GM21447 (cell line): ENCODE measurements at regions not wholly inside any gene's neighbourhood (a gene's known extent, or its start where the extent isn't known, plus 50 kb on each side); places are given as distances from the start of the nearest gene placed in this dataset.
"Not testable (repeated sequence)": the region's sequence is repeated elsewhere in the genome, so short reads cannot be mapped to it uniquely, and the experiment has no call there.

ENCODE experiments used
- ATAC-seq: cut with Tn5 transposase; IDR thresholded peaks from one replicate; pipeline ENCODE4 v1.9.1; 2021; ENCODE audit not compliant: unreplicated experiment

DNA sequence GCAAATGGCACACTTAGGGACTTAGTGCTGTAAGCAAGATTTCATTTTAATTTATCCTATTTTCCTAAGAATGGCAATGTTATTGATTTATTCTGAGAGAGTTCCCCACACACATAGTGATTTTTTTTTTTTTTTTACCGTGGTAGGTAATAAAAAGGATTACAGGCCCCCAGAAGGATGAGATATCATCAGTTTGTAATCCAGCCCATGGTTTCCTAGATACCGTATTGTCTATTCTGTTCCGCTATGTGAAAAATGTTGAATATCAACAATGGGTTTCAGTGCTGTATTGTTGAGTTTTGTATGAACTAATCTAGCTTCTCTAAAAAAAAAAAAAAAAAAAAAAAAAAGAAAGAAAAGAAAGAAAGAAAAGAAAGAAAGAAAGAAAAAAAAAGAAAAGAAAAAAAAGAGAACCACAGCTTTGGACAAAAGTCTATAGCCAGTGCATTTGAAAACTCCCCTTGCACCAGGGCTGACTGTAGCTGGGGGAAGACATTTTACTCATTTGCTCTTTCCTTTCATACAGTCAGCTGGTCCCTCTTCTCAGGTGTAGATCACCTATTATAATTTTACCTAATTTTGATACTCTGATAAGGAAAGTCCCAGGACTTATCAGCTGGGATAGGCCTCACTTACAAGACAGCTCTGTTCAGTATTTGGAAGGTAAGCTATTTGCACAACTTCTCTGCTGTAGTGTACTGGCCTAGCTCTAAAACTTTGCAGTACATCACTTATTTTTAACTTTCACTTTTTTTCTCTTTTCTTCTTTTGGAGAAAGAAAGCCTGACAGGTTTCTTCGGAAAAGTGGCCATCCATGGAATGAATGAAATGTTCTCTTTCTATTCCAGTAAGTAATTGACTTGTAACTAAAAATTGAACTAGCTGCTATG, 101.4 kb upstream of the SOX2 start:
- ATAC-seq = no peak

DNA sequence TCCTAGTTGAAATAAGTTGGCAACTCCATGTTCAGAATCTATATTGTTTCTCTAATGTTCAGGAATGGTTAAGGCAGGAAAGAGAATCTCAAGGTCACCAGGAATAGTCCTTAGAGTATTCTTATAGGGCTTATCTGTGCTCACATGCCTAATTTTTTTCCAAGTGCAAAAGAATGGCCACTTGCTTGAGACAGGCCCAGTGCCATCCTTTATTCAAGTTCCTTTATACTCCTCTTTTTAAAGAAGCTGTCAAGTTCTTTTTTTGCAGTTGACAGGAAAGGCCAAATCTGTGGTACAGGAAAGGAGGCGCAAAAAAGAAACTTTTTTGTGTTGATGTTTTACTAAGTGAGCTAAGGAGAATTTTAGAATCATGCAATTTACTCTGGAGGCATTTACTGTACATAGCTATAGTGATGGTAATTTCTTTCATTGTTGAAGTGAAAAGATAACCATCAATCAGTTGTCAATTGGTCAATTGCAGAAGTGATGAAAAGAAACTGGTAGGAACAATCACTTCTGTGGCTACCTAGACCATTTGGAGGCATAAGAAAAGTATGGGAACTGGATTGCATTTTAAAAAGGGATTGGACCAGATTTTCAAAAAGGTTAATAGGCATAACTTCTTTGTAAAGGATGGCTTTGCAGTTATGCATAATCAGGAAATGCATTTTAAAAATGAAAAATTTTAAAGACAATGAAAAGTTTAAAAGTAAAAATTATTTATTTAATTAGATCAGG, 102.5 kb upstream of the SOX2 start:
- ATAC-seq = no peak

DNA sequence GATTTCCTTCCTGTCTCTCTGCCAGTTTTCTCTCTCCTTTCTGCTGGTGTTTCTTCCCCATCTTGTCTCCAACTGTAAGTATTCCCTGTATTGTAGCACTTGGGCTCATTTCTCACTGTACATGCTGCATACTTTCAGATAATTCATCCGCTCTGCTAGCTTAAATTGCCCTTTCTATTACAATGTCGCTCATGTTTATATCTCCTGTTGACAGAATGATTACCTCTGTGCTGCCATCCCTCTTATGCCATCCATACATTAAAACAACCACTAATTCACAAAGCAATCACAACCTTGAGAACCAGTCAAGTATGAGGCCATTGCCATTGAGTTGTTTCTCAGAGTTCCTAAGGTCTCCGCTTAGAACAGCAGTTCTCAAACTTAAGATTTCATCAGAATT, 107.5 kb upstream of the SOX2 start:
- no peak for ATAC-seq

DNA sequence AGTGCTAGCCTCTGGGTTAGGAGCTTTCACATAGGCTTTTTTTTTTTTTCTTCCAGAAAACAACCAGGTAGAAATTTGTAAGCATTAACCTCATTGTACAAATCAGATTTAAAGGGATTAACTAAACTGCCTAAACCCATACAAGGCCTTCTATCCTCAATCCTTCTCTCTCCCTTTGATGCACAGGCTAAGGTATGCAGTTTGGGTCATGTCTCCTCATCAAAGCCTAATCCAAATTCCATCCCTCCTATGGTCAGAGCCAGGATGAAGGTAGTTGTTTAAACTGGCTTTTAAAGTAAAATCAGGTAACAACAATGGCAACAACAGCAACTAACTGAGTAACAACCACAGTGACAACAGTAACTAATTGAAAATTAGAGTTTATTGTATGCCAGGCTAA, 115.6 kb upstream of the SOX2 start:
- no peak for ATAC-seq

DNA sequence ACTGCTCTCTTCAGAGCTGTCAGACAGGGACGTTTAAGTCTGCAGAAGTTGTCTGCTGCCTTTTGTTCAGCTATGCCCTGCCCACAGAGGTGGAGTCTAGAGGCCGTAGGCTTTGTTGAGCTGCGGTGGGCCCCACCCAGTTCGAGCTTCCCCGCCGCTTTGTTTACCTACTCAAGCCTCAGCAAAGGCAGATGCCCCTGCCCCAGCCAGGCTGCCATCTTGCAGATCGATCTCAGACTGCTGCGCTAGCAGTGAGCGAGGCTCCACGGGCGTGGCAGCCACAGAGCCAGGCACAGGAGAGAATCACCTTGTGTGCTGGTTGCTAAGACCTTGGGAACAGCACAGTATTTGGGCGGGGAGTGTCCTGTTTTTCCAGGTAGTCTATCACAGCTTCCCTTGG, 120.8 kb upstream of the SOX2 start:
- ATAC-seq = not testable (repeated sequence)

DNA sequence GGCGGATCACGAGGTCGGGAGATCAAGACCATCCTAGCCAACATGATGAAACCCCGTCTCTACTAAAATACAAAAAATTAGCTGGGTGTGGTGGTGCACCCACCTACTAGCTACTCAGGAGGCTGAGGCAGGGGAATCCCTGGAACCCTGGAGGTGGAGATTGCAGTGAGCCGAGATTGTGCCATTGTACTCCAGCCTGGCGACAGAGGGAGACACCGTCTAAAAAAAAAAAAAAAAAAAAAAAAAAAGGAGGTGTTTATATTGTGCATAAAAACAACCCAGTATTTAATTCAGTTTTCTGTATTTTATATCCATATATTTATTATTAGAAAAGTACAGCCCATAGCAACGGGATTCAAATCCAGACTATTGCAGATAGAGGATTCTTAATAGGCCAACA, 129.1 kb upstream of the SOX2 start:
- ATAC-seq = no peak

DNA sequence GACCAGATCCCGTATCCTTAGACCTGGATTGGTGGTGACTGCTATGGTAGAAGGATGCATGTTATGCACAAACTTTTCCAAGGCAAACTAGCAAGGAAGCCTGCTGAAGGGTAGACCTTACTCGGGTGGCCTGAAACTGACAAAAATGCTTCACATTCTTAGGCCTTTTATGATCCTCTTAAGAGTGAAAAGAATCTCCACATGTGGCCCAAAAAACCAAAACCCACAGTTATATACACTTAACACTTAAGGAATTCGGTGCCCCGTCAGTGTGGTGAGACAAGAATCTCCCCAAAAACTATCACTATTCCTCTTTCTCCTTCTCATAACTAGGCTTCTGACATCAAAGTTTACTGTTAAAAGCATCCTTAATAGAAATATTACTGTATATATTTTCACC, 130.1 kb upstream of the SOX2 start:
- no peak for ATAC-seq

DNA sequence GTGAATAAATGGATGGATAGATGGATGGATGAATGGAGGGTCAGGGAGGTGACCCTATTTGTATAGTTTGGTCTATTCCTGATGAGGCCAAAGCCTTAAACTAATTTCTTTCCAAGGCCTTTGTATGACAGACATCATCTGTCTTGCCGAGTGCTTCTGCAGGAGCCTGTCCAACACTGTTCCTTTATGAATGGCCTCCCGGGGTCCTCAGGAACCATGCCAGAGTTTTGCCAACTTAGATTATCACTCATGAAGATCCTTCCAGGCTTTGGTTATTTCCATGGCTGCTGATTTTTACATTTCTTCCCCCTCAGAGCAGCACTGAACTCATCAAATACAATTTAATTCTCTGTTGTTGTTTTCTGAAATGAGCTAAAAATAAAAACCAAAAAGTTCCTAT, 133.0 kb upstream of the SOX2 start:
- ATAC-seq = no peak

DNA sequence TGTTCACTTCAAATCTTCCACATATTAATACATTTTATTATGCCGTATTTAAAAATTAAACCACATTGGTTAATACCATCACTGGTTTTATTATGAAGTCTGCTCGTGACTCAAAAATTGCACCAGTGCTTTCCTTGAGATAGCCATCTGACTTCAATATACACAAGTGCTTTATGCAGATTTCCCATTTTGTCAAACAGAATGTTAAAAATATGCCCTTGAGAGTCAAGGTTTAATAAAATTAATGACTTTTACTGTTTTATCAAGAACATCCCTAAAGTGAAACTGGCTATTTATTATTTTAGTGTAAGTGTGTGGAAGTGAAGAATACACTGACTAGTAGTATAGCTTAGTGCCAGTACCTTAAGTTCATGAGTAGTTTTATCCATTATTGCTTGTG, 139.3 kb upstream of the SOX2 start:
- ATAC-seq = no peak

DNA sequence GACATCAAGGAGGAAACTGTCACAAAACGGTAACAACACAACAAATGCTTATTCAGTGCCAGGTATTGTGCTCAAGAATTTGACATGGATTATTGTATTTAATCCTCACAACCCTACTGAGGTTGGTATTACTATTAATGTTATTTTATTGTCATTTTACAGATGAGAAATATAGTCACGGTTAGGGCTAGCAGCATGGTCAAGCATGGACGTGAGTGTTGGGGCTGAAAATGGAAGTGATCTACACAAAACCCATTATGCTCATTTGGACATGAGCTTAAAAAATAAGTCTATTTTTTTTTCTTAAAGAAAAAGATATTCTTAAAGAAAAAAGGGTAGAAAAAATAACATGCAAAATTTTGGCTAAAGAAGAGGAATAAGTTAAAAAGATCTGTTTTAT, 141.3 kb upstream of the SOX2 start:
- ATAC-seq = no peak

DNA sequence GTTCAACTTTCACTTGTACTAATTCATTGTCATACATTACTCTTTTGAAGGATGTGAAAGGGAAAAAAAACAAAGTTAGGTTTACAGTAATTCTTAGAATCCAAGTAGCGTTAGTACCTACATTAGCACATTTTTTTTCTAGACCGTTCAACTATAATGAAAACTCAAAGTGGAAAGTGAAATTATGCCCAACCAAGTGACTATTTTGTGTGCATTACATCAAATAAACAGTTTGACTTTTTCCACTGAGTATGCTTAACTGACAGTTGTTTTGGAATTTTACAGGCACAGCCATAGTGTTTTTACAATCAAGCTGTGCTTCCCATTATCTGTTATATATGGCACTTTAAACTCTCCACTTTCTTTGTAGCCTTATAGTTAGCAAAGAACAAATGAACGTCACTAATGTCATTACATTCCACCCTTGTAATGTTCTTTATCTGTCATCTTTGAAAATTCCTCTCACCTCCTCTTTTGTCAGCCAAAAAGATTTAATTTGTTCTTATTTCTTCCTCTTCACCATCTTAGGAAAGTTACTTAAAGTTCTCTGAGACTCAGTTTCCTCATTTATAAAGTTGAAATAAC, 142.3 kb upstream of the SOX2 start:
- ATAC-seq = no peak

DNA sequence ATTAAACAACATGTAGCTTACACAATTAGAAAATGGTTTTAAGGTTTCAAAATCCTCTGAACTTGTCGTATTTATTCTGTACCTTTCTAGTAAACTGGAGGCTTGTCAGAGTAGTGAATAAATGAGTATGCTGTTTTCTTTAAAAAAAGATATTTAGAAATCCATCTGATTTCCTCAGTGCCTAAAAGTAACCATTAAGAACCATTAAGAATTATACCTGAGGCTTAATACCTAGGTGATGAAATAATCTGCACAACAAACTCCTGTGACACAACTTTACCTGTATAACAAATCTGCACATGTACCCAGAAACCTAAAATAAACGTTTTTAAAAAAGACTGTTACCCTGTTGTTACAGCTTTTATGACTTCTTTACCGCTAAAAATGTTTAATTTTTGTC, 143.0 kb upstream of the SOX2 start:
- no peak for ATAC-seq

DNA sequence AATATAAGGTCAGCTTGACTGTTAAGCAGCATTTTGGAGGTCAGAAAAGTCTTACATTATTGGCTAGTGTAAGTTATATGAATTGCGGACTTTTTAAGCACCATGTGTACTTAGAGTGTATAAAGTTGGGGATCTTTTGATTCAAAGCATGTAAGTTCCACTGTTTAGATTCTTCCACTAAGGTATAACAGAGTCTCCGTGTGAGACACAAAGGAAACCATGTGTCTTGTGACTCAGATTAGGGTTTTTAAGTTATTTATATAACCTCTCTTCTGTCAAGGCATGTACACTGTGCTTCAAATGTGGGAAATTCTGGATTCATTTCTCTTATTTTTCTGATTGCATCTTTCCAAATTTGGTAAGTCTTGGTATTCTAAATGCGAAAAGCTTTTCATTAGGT, 143.5 kb upstream of the SOX2 start:
- ATAC-seq = no peak

DNA sequence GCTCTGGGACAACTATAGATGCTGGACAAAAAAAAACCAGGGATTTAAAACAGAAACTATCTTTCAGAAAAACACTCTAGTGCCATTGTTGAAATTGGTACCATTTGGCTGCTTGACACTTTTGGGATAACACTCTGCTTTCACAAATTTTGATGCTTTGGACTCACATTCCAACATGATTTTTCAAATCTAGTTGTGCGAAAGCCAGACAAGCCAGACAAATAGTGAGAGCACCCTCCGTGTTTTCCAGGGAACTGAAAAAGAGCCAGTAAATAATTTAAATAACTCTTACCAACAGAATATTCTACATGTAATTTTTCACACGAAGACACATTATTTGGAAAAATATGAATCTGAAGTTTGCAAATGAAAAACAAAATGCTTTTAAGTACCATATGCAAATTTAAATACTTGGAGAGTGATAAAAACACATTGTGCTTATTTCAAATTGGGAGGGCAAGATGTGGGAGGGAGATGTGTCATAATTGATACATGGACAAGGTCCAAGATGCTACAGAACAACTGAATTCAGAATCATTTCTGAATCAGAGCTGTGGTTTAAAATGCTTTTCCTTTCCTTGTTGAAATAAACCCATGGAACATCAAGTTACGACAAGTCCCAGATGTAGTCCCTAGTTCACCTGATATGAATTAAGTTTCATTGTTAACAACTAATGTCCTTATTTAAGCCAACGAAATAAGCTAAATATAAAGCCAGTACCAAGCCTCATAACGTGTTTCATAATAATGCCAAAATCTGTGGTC, 144.2 kb upstream of the SOX2 start:
- ATAC-seq = no peak

DNA sequence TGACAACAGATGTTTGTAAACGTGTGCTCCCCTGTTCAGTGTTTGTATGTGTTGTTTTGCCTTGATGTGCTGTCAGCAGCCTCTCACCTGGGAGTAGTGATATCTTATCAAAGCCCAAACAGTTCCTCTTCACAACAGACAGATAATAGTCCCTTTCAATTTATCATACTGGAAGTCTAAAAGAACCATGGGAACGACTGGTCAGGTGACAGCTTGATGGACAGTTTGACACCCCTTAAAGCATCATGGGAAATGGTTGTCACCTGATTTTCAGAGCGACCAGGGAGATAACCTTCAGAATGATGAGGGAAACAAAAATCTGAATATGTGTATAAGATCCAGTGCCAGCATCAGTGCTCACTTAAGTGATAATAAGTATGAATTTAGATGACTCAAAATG, 146.3 kb upstream of the SOX2 start:
- ATAC-seq = no peak

DNA sequence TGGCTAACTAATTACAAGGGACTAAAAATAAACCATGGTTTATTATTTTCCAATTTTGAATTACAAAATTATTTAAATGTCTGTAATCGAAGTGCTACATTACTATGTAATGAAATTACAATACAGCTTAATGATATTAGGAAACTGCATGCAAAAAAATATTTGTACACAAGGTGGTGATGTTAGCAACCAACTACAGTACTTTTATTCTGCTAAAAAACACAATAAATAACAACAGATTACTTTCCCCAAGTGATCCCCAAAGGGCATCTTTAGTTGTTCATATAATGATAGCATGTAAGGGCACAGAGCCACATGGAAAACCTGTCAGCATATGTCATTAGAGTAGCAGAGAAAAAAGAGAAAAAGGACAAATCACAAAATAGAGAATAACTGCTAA, 147.5 kb upstream of the SOX2 start:
- no peak for ATAC-seq

DNA sequence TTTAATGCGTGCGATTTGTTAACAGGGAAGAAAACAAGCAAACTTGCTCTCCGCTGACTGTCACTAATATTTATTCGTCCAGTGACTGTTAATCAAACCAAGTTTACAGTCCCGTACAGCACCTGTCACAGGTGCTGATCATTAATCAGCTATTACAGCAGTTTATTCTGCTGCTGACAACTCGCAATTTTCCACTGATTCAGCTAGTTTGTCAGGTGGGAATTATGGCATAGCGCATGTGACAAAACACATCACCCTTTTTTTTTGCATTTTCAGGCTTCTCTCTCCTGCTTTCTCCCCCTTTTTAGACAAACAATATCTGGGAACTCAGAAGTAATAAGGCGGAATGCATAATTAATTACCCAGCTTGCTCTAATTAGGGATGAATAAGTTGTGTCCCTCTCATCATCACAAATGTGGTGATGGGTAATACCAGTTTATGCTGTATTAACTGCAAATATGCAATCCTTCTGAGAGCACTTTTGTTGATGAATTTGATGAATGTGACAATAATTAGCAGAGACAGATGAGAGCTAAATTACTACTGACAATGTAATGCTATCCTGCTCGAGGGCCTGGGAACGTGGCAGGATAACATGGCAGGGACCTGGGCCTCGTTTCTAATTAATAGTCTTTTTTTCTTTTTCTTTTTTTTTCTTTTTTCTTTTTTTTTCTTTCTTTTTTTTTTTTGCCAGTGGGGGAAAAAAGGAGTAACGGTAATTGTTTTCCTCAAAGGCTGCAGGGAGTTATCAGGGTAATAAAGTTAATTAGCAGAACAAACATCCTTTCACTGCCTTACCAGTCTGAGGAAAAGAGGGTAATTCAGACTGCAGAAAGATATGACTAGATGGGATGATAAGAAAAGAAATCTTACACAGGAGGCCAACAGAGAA, 150.3 kb upstream of the SOX2 start:
- no peak for ATAC-seq

DNA sequence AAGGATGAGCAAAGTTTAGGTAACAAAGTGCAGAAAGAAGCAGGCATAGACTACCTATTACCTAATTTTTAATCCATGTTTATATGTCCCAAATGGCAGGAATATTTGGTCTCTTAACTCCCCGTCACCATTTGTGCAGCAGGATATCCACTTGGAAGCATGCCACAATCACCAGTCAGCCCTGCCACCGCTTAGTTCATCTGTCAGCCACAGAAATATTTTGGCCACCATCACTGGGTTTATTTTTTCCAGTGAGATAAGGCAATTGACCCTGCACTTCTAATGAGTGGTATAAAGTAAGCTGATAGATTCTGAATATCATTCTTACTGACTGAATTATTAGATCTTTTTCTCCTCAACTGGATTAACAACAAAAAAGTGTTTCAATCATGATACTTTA, 152.9 kb upstream of the SOX2 start:
- ATAC-seq = no peak

DNA sequence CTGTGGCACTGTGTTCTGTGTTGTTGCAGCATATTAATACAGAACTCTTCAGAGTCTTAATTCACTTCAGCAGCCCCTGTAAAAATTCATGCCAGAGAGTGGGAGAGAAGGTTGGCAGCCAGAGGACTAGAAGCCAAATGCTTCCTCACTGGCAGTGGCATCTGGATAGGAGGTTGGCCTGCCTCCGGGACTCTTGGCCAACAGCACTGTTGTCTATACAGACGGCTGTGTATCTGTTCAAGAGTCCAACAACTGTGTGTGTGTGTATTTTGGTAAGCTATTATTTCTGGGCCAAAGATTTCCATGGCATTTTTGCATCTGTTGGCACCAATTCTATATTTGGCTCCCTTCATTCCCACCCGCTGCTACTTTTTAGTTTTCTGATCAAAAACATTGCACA, 156.0 kb upstream of the SOX2 start:
- no peak for ATAC-seq

DNA sequence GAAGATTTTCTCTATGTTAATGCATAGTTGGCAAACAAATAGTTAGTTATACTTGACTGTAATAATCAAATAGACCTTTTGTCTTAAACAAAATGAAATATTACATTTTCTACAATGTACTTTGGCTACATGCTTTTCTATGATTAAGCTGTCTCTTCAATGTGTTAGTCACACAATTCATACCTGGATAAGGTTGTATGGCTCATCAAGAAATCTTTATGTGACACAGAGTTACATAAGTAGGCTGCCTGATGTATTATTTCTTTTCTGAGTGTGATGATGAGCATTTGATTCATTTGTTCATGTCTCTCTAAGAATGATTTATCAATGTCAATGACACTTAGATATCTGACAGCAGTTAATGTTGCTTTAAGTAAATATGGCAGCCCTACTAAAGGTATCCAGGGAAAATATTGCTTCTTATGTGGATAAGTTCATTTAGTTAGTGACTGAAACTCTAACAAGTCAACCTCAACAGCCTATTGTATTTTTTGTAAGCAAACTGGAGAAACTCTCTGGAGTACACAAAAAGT, 157.4 kb upstream of the SOX2 start:
- no peak for ATAC-seq
